ENCODE measurements at regions not wholly inside any gene's neighbourhood (a gene's known extent, or its start where the extent isn't known, plus 50 kb on each side); places are given as distances from the start of the nearest gene placed in this dataset.

- H3K4me3 Mint-ChIP-seq (ENCODE audit: low read depth), result no peak overlapping the region
- no peak for TF ChIP-seq CTCF (IDR thresholded peaks at IDR 0.05; ENCODE audit: unreplicated experiment)
- peaks cover 2% of the 10 kb centered on the region for H3K4me1 Mint-ChIP-seq (ENCODE audit: low read depth)
- DNase-seq (ENCODE audit: low spot score, unreplicated experiment), result no peak
- H3K9me3 Mint-ChIP-seq (ENCODE audit: low read depth), result no peaks in the 10 kb centered on the region
- no peak overlapping the region for H3K27ac Mint-ChIP-seq
- H3K36me3 Mint-ChIP-seq (ENCODE audit: insufficient read depth), result no peaks in the 10 kb centered on the region
- peaks cover 37% of the 10 kb centered on the region for H3K27me3 Mint-ChIP-seq
These were observed 74.6 kb downstream of the SLC4A3 start for GRCh38 chr2:219701847-219702634.

DNA sequence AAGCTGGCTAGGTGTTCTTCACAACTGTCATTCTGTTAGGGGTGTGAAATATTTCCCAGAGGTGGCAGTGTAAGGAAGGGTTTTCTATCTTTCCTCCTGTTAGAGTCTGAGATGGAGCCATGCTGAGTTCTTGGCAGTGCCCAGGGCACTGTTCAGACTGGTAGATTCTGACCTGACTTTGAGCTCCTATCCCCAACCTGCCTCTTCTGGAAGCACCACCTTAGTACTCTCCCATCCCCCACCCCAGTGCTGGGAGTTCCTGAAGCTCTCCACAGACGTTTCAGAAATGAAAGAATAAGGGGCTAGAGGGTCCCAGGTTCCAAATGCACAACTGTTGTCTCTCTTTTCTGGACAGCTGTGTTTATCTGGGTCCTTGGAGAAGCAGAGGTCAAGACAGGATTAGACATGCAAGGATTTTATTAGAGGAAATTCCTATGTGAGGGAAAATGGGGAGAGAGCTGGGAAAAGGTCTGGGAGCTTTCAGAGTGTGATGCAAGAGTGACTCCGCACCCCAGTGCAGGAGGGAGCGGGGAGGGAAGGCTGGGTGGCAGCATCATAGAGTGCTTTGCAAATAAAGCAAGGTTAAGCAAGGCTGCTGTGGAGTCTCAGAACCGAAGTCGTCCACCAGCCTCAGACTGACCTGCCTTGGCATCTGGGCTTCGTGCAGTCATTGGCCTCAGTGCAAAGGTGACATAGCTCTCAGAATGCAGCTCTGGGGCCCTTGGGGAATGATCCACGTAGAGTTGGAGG is 75.5 kb downstream of the SLC4A3 start:
- Mint-ChIP-seq H3K4me3 (ENCODE audit: low read depth) (no peak overlapping the region), H3K27me3 (peaks cover 37% of the 10 kb centered on the region), H3K27ac (no peak overlapping the region), H3K9me3 (ENCODE audit: low read depth) (no peaks in the 10 kb centered on the region), H3K4me1 (ENCODE audit: low read depth) (peaks cover 2% of the 10 kb centered on the region), H3K36me3 (ENCODE audit: insufficient read depth) (no peaks in the 10 kb centered on the region)
- DNase-seq (ENCODE audit: low spot score, unreplicated experiment), result no peak
- TF ChIP-seq CTCF (IDR thresholded peaks at IDR 0.05; ENCODE audit: unreplicated experiment), result no peak

- TF ChIP-seq CTCF (IDR thresholded peaks at IDR 0.05; ENCODE audit: unreplicated experiment), result no peak
- Mint-ChIP-seq H3K36me3 (ENCODE audit: insufficient read depth) (no peaks in the 10 kb centered on the region), H3K27ac (no peak overlapping the region), H3K9me3 (ENCODE audit: low read depth) (no peaks in the 10 kb centered on the region), H3K27me3 (peaks cover 33% of the 10 kb centered on the region), H3K4me1 (ENCODE audit: low read depth) (peaks cover 2% of the 10 kb centered on the region), H3K4me3 (ENCODE audit: low read depth) (no peak overlapping the region)
- DNase-seq (ENCODE audit: low spot score, unreplicated experiment), result no peak
These were observed 77.4 kb downstream of the SLC4A3 start for GRCh38 chr2:219704878-219705277.

DNA sequence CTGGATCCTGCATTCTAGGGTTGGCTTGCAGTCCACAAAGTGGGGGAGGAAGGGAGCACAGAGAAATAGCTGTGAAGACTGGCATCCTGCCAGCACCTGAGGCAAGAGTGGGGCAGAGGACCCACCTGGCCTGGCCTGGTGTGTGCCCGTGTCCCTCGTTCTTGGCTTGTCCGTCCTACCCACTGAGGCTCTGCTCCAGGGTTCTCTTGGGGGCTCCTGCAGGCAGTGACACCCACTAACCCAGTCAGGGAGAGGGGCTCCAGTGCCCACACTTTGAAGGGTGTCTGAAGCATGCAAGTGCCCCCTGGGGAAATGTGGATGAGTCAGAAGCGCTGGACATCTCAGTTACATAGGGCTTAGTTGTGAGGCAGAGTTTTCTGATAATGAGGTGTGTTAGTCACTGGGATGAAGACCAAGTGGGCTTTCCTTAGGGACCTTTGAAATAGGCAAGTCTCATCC is 79.4 kb downstream of the SLC4A3 start:
- Mint-ChIP-seq H3K9me3 (ENCODE audit: low read depth) (no peaks in the 10 kb centered on the region), H3K27me3 (peaks cover 36% of the 10 kb centered on the region), H3K4me3 (ENCODE audit: low read depth) (no peak overlapping the region), H3K4me1 (ENCODE audit: low read depth) (no peaks in the 10 kb centered on the region), H3K36me3 (ENCODE audit: insufficient read depth) (no peaks in the 10 kb centered on the region), H3K27ac (no peak overlapping the region)
- no peak for TF ChIP-seq CTCF (IDR thresholded peaks at IDR 0.05; ENCODE audit: unreplicated experiment)
- no peak for DNase-seq (ENCODE audit: low spot score, unreplicated experiment)

- Mint-ChIP-seq H3K27ac (no peak overlapping the region), H3K4me3 (ENCODE audit: low read depth) (no peak overlapping the region), H3K36me3 (ENCODE audit: insufficient read depth) (no peaks in the 10 kb centered on the region), H3K9me3 (ENCODE audit: low read depth) (peaks cover 4% of the 10 kb centered on the region), H3K27me3 (peaks cover 34% of the 10 kb centered on the region), H3K4me1 (ENCODE audit: low read depth) (no peaks in the 10 kb centered on the region)
- no peak for TF ChIP-seq CTCF (IDR thresholded peaks at IDR 0.05; ENCODE audit: unreplicated experiment)
- no peak for DNase-seq (ENCODE audit: low spot score, unreplicated experiment)
These were observed 80.3 kb downstream of the SLC4A3 start for GRCh38 chr2:219707496-219708285.
